Activated naive CD4-positive, alpha-beta T cell treated with anti-CD3 and anti-CD28 coated beads, Interleukin-2, amount 10 ng/mL, durations not matched to agents 7 days and 5 days (primary cell): ENCODE measurements at regions not wholly inside any gene's neighbourhood (a gene's known extent, or its start where the extent isn't known, plus 50 kb on each side); places are given as distances from the start of the nearest gene placed in this dataset.

Experiments used
- CTCF ChIA-PET: fragments of 350-600 bp; sonication (Branson Sonifier 250); formaldehyde crosslinking; loops from one replicate; lab custom pipeline; 2021; ENCODE audit warnings: antibody characterized with exemption; lab: Charles Lee
- DNase-seq: peaks from one replicate; pipeline ENCODE4 v3.0.0-alpha.2; 2020
- H3K27ac Mint-ChIP-seq: one replicate; pipeline ENCODE4 v1.8.0; 2021; ENCODE audit warnings: mild to moderate bottlenecking, moderate library complexity, mixed read lengths
- H3K27me3 Mint-ChIP-seq: one replicate; pipeline ENCODE4 v1.8.0; 2021; ENCODE audit warnings: mild to moderate bottlenecking, mixed read lengths
- H3K36me3 Mint-ChIP-seq: one replicate; pipeline ENCODE4 v1.8.0; 2021; ENCODE audit warnings: mixed read lengths
- H3K4me1 Mint-ChIP-seq: one replicate; pipeline ENCODE4 v1.8.0; 2021; ENCODE audit warnings: mixed read lengths
- H3K4me3 Mint-ChIP-seq: one replicate; pipeline ENCODE4 v1.8.0; 2021; ENCODE audit warnings: mild to moderate bottlenecking, moderate library complexity, mixed read lengths
- H3K9me3 Mint-ChIP-seq: one replicate; pipeline ENCODE4 v1.8.0; 2021; ENCODE audit warnings: mixed read lengths

- Mint-ChIP-seq H3K4me3 (no peak overlapping the region), H3K27me3 (no peaks in the 10 kb centered on the region), H3K27ac (no peak overlapping the region), H3K4me1 (no peaks in the 10 kb centered on the region), H3K36me3 (no peaks in the 10 kb centered on the region), H3K9me3 (no peaks in the 10 kb centered on the region)
- no peak for DNase-seq
- CTCF ChIA-PET, result no interaction called here
These were observed 87.8 kb downstream of the PMP22 start for GRCh38 chr17:15177343-15177742.

- no peaks in the 10 kb centered on the region for H3K27me3 Mint-ChIP-seq
- no peaks in the 10 kb centered on the region for H3K4me1 Mint-ChIP-seq
- CTCF ChIA-PET, result no interaction called here
- no peak for DNase-seq
- no peaks in the 10 kb centered on the region for H3K9me3 Mint-ChIP-seq
- no peak overlapping the region for H3K27ac Mint-ChIP-seq
- H3K4me3 Mint-ChIP-seq, result no peak overlapping the region
- H3K36me3 Mint-ChIP-seq, result no peaks in the 10 kb centered on the region
These were observed 89.8 kb downstream of the PMP22 start for GRCh38 chr17:15175356-15175755.

- no peak overlapping the region for H3K4me3 Mint-ChIP-seq
- H3K36me3 Mint-ChIP-seq, result no peaks in the 10 kb centered on the region
- DNase-seq, result peak; percentile 28
- H3K27ac Mint-ChIP-seq, result no peak overlapping the region
- H3K27me3 Mint-ChIP-seq, result no peaks in the 10 kb centered on the region
- CTCF ChIA-PET, result no interaction called here
- no peaks in the 10 kb centered on the region for H3K4me1 Mint-ChIP-seq
- H3K9me3 Mint-ChIP-seq, result no peaks in the 10 kb centered on the region
These were observed 93.7 kb downstream of the PMP22 start for GRCh38 chr17:15171167-15172047.

- Mint-ChIP-seq H3K4me1 (no peaks in the 10 kb centered on the region), H3K4me3 (no peak overlapping the region), H3K36me3 (no peaks in the 10 kb centered on the region), H3K27ac (no peak overlapping the region), H3K27me3 (no peaks in the 10 kb centered on the region), H3K9me3 (no peaks in the 10 kb centered on the region)
- DNase-seq, result no peak
- CTCF ChIA-PET, result no interaction called here
These were observed 95.5 kb downstream of the PMP22 start for GRCh38 chr17:15169676-15170075.

GRCh38 chr17:15168379-15168778 lies 96.7 kb downstream of the PMP22 start:
- no peaks in the 10 kb centered on the region for H3K27me3 Mint-ChIP-seq
- H3K4me3 Mint-ChIP-seq, result no peak overlapping the region
- no peaks in the 10 kb centered on the region for H3K36me3 Mint-ChIP-seq
- CTCF ChIA-PET, result no interaction called here
- no peaks in the 10 kb centered on the region for H3K9me3 Mint-ChIP-seq
- H3K4me1 Mint-ChIP-seq, result no peaks in the 10 kb centered on the region
- DNase-seq, result no peak
- H3K27ac Mint-ChIP-seq, result no peak overlapping the region

- Mint-ChIP-seq H3K4me3 (no peak overlapping the region), H3K4me1 (no peaks in the 10 kb centered on the region), H3K36me3 (no peaks in the 10 kb centered on the region), H3K27ac (no peak overlapping the region), H3K27me3 (peaks cover 8% of the 10 kb centered on the region), H3K9me3 (no peaks in the 10 kb centered on the region)
- CTCF ChIA-PET, result no interaction called here
- DNase-seq, result no peak
These were observed 103.7 kb downstream of the PMP22 start for GRCh38 chr17:15161395-15161794.

GRCh38 chr17:15157051-15157450 lies 108.1 kb downstream of the PMP22 start:
- H3K27me3 Mint-ChIP-seq, result peaks cover 8% of the 10 kb centered on the region
- DNase-seq, result no peak
- CTCF ChIA-PET, result interaction anchor here (0.7 kb wide), 1 partner anchor 72 kb away, joined by 3 read pairs; no protein-coding TSS in a partner anchor
- H3K4me1 Mint-ChIP-seq, result no peaks in the 10 kb centered on the region
- H3K9me3 Mint-ChIP-seq, result no peaks in the 10 kb centered on the region
- no peak overlapping the region for H3K4me3 Mint-ChIP-seq
- H3K36me3 Mint-ChIP-seq, result no peaks in the 10 kb centered on the region
- H3K27ac Mint-ChIP-seq, result no peak overlapping the region

- DNase-seq, result no peak
- H3K9me3 Mint-ChIP-seq, result no peaks in the 10 kb centered on the region
- no peaks in the 10 kb centered on the region for H3K36me3 Mint-ChIP-seq
- peaks cover 8% of the 10 kb centered on the region for H3K27me3 Mint-ChIP-seq
- H3K27ac Mint-ChIP-seq, result no peak overlapping the region
- no peak overlapping the region for H3K4me3 Mint-ChIP-seq
- no peaks in the 10 kb centered on the region for H3K4me1 Mint-ChIP-seq
- CTCF ChIA-PET, result interaction anchor here (0.6 kb wide), 1 partner anchor 9 kb away, joined by 3 read pairs; no protein-coding TSS in a partner anchor
These were observed 110.5 kb downstream of the PMP22 start for GRCh38 chr17:15154618-15155017.

- DNase-seq, result no peak
- CTCF ChIA-PET, result no interaction called here
- Mint-ChIP-seq H3K27ac (no peak overlapping the region), H3K9me3 (peaks cover 7% of the 10 kb centered on the region), H3K4me1 (no peaks in the 10 kb centered on the region), H3K4me3 (no peak overlapping the region), H3K27me3 (no peaks in the 10 kb centered on the region), H3K36me3 (no peaks in the 10 kb centered on the region)
These were observed 119.5 kb downstream of the PMP22 start for GRCh38 chr17:15145621-15146020.

- H3K27ac Mint-ChIP-seq, result no peak overlapping the region
- no peaks in the 10 kb centered on the region for H3K4me1 Mint-ChIP-seq
- CTCF ChIA-PET, result no interaction called here
- H3K9me3 Mint-ChIP-seq, result peaks cover 7% of the 10 kb centered on the region
- H3K36me3 Mint-ChIP-seq, result no peaks in the 10 kb centered on the region
- DNase-seq, result no peak
- no peak overlapping the region for H3K4me3 Mint-ChIP-seq
- no peaks in the 10 kb centered on the region for H3K27me3 Mint-ChIP-seq
These were observed 121.6 kb downstream of the PMP22 start for GRCh38 chr17:15143524-15143923.

- no peaks in the 10 kb centered on the region for H3K36me3 Mint-ChIP-seq
- no peaks in the 10 kb centered on the region for H3K4me1 Mint-ChIP-seq
- no peak overlapping the region for H3K27ac Mint-ChIP-seq
- CTCF ChIA-PET, result no interaction called here
- H3K9me3 Mint-ChIP-seq, result peaks cover 3% of the 10 kb centered on the region
- no peak for DNase-seq
- H3K27me3 Mint-ChIP-seq, result no peaks in the 10 kb centered on the region
- H3K4me3 Mint-ChIP-seq, result no peak overlapping the region
These were observed 130.8 kb downstream of the PMP22 start for GRCh38 chr17:15134363-15134762.

- DNase-seq, result no peak
- CTCF ChIA-PET, result no interaction called here
- H3K27ac Mint-ChIP-seq, result no peak overlapping the region
- no peaks in the 10 kb centered on the region for H3K36me3 Mint-ChIP-seq
- H3K4me3 Mint-ChIP-seq, result no peak overlapping the region
- peaks cover 3% of the 10 kb centered on the region for H3K9me3 Mint-ChIP-seq
- H3K4me1 Mint-ChIP-seq, result no peaks in the 10 kb centered on the region
- no peaks in the 10 kb centered on the region for H3K27me3 Mint-ChIP-seq
These were observed 131.3 kb downstream of the PMP22 start for GRCh38 chr17:15133826-15134225.

GRCh38 chr17:15133143-15133542 lies 132.0 kb downstream of the PMP22 start:
- Mint-ChIP-seq H3K9me3 (peaks cover 3% of the 10 kb centered on the region), H3K4me3 (no peak overlapping the region), H3K27me3 (no peaks in the 10 kb centered on the region), H3K36me3 (no peaks in the 10 kb centered on the region), H3K27ac (no peak overlapping the region), H3K4me1 (no peaks in the 10 kb centered on the region)
- DNase-seq, result no peak
- CTCF ChIA-PET, result no interaction called here

GRCh38 chr17:15130426-15130825 lies 134.7 kb downstream of the PMP22 start:
- H3K27ac Mint-ChIP-seq, result no peak overlapping the region
- no peaks in the 10 kb centered on the region for H3K36me3 Mint-ChIP-seq
- CTCF ChIA-PET, result no interaction called here
- no peak for DNase-seq
- no peaks in the 10 kb centered on the region for H3K4me1 Mint-ChIP-seq
- no peak overlapping the region for H3K4me3 Mint-ChIP-seq
- H3K9me3 Mint-ChIP-seq, result peaks cover 3% of the 10 kb centered on the region
- H3K27me3 Mint-ChIP-seq, result no peaks in the 10 kb centered on the region

GRCh38 chr17:15129986-15130385 lies 135.1 kb downstream of the PMP22 start:
- CTCF ChIA-PET, result no interaction called here
- no peaks in the 10 kb centered on the region for H3K4me1 Mint-ChIP-seq
- H3K27ac Mint-ChIP-seq, result no peak overlapping the region
- H3K4me3 Mint-ChIP-seq, result no peak overlapping the region
- no peak for DNase-seq
- peaks cover 3% of the 10 kb centered on the region for H3K9me3 Mint-ChIP-seq
- H3K27me3 Mint-ChIP-seq, result no peaks in the 10 kb centered on the region
- no peaks in the 10 kb centered on the region for H3K36me3 Mint-ChIP-seq
